ENCODE measurements at regions not wholly inside any gene's neighbourhood (a gene's known extent, or its start where the extent isn't known, plus 50 kb on each side); places are given as distances from the start of the nearest gene placed in this dataset.

- no peak for ATAC-seq
- TF ChIP-seq BACH2 (CRISPR knock-in tag; IDR thresholded peaks at IDR 0.05; ENCODE audit: borderline replicate concordance) (no peak), GLIS3 (CRISPR knock-in tag; IDR thresholded peaks at IDR 0.05) (no peak), ZFP30 (CRISPR knock-in tag; IDR thresholded peaks at IDR 0.05) (no peak), ZNF8 (CRISPR knock-in tag; IDR thresholded peaks at IDR 0.05) (no peak), ISL1 (CRISPR knock-in tag; IDR thresholded peaks at IDR 0.05) (no peak), PPARA (CRISPR knock-in tag; IDR thresholded peaks at IDR 0.05; ENCODE audit: borderline replicate concordance) (no peak), TOX (CRISPR knock-in tag; IDR thresholded peaks at IDR 0.05; ENCODE audit: borderline replicate concordance) (no peak), ZC3H10 (CRISPR knock-in tag; IDR thresholded peaks at IDR 0.05) (no peak), SNAI2 (CRISPR knock-in tag; IDR thresholded peaks at IDR 0.05) (no peak), TSHZ2 (CRISPR knock-in tag; IDR thresholded peaks at IDR 0.05) (no peak), CSRNP3 (CRISPR knock-in tag; IDR thresholded peaks at IDR 0.05) (no peak), TCF4 (CRISPR knock-in tag; IDR thresholded peaks at IDR 0.05; ENCODE audit: borderline replicate concordance) (no peak)
Observed at GRCh38 chr15:93166675-93167074, 77.7 kb upstream of the RGMA start.

- no peak for ATAC-seq
- TF ChIP-seq ZFP30 (CRISPR knock-in tag; IDR thresholded peaks at IDR 0.05) (no peak), TSHZ2 (CRISPR knock-in tag; IDR thresholded peaks at IDR 0.05) (no peak)
Observed at GRCh38 chr15:93165734-93166470, 76.9 kb upstream of the RGMA start.

GRCh38 chr15:93164409-93164808 lies 75.4 kb upstream of the RGMA start:
- ATAC-seq = no peak
- TF ChIP-seq ZFP30 (CRISPR knock-in tag; IDR thresholded peaks at IDR 0.05) (no peak), ARNTL (CRISPR knock-in tag; IDR thresholded peaks at IDR 0.05; ENCODE audit: borderline replicate concordance, low read depth) (no peak), BACH2 (CRISPR knock-in tag; IDR thresholded peaks at IDR 0.05; ENCODE audit: borderline replicate concordance) (no peak), ESRRG (CRISPR knock-in tag; IDR thresholded peaks at IDR 0.05) (no peak), ZC3H10 (CRISPR knock-in tag; IDR thresholded peaks at IDR 0.05) (no peak), POU6F1 (CRISPR knock-in tag; IDR thresholded peaks at IDR 0.05; ENCODE audit: borderline replicate concordance, low read depth) (no peak), SNAI2 (CRISPR knock-in tag; IDR thresholded peaks at IDR 0.05) (no peak), TOX (CRISPR knock-in tag; IDR thresholded peaks at IDR 0.05; ENCODE audit: borderline replicate concordance) (no peak)

GRCh38 chr15:93162560-93162959 lies 73.5 kb upstream of the RGMA start:
- ATAC-seq = no peak
- TF ChIP-seq ZFP3 (CRISPR knock-in tag; IDR thresholded peaks at IDR 0.05) = no peak
- TF ChIP-seq ZNF70 (CRISPR knock-in tag; IDR thresholded peaks at IDR 0.05) = no peak
- no peak for TF ChIP-seq POU6F1 (CRISPR knock-in tag; IDR thresholded peaks at IDR 0.05; ENCODE audit: borderline replicate concordance, low read depth)
- no peak for TF ChIP-seq ARNTL (CRISPR knock-in tag; IDR thresholded peaks at IDR 0.05; ENCODE audit: borderline replicate concordance, low read depth)
- no peak for TF ChIP-seq ESRRG (CRISPR knock-in tag; IDR thresholded peaks at IDR 0.05)
- TF ChIP-seq SNAI2 (CRISPR knock-in tag; IDR thresholded peaks at IDR 0.05) = no peak
- no peak for TF ChIP-seq PPARA (CRISPR knock-in tag; IDR thresholded peaks at IDR 0.05; ENCODE audit: borderline replicate concordance)
- TF ChIP-seq BACH2 (CRISPR knock-in tag; IDR thresholded peaks at IDR 0.05; ENCODE audit: borderline replicate concordance) = no peak
- TF ChIP-seq OSR1 (CRISPR knock-in tag; IDR thresholded peaks at IDR 0.05) = no peak
- no peak for TF ChIP-seq ZNF8 (CRISPR knock-in tag; IDR thresholded peaks at IDR 0.05)
- TF ChIP-seq ZNF565 (CRISPR knock-in tag; conservative IDR thresholded peaks at IDR 0.05; ENCODE audit: low read depth) = no peak
